Lung (tissue), 11 donors: ENCODE measurements at regions not wholly inside any gene's neighbourhood (a gene's known extent, or its start where the extent isn't known, plus 50 kb on each side); places are given as distances from the start of the nearest gene placed in this dataset.

Experiments used
- ATAC-seq: fragments of 200-7000 bp; cut with Tn5 transposase; one replicate; pipeline ENCODE4 v1.9.1; 2020; ENCODE audit warnings: moderate number of reproducible peaks; ENCODE audit not compliant: insufficient read depth, low FRiP score
- DNase-seq, 3 donors: peaks; one replicate each; pipeline ENCODE4 v3.0.0-alpha.2; 2013 to 2017
- H3K27ac ChIP-seq, 2 donors: one replicate each; pipeline ENCODE4 v1.5.1; 2013; ENCODE audit warnings: mild to moderate bottlenecking in 2 of 2, moderate library complexity in 2 of 2, control low read depth in 1 of 2, inconsistent platforms in 1 of 2, low read depth in 1 of 2, low read length in 1 of 2
- H3K27me3 ChIP-seq, 3 donors: one replicate each; pipeline ENCODE4 v1.5.1; 2013; ENCODE audit warnings: low read length in 2 of 3; ENCODE audit not compliant: control insufficient read depth in 3 of 3, insufficient read depth in 3 of 3
- H3K36me3 ChIP-seq, 4 donors: one replicate each; pipeline ENCODE4 v1.5.1; 2013; ENCODE audit warnings: low read length in 4 of 4, mild to moderate bottlenecking in 1 of 4, moderate library complexity in 1 of 4; ENCODE audit not compliant: control insufficient read depth in 4 of 4, insufficient read depth in 4 of 4
- H3K4me1 ChIP-seq, 5 donors: one replicate each; pipeline ENCODE4 v1.5.1; 2013; ENCODE audit warnings: low read length in 5 of 5, mild to moderate bottlenecking in 2 of 5, moderate library complexity in 1 of 5; ENCODE audit not compliant: control insufficient read depth in 5 of 5, insufficient read depth in 5 of 5
- H3K4me3 ChIP-seq: one replicate; pipeline ENCODE4 v1.5.1; 2013; ENCODE audit warnings: mild to moderate bottlenecking, control low read depth, moderate library complexity
- H3K9ac ChIP-seq, 2 donors: one replicate each; pipeline ENCODE4 v1.5.1; 2013; ENCODE audit warnings: low read length in 2 of 2, control low read depth in 1 of 2; ENCODE audit not compliant: insufficient read depth in 1 of 2
- H3K9me3 ChIP-seq, 4 donors: one replicate each; pipeline ENCODE4 v1.5.1; 2013; ENCODE audit warnings: low read length in 3 of 4, mild to moderate bottlenecking in 1 of 4, moderate library complexity in 1 of 4; ENCODE audit not compliant: control insufficient read depth in 4 of 4, insufficient read depth in 3 of 4
- whole genome bisulfite sequencing, 2 donors: extraction: QIAGEN DNeasy Blood & Tissue Kit; methylation state at CpG; one replicate each; pipeline ENCODE4 v1.1.7; 2013; 5-methylcytosine and 5-hydroxymethylcytosine counted together
- TF ChIP-seq, protein P1 (sequence below): IDR thresholded peaks from 2 replicates; pipeline ENCODE4 v1.5.1; 2012; ENCODE audit warnings: mild to moderate bottlenecking; ENCODE audit errors: control extremely low read depth, extremely low read depth
- donor health status: control.
- donor health status: control.
- donor health status: Bipolar disorder and iron deficiency.
- donor health status: healthy.
- donor health status: DM: yes; HTN: yes; CAD: no.

DNA sequence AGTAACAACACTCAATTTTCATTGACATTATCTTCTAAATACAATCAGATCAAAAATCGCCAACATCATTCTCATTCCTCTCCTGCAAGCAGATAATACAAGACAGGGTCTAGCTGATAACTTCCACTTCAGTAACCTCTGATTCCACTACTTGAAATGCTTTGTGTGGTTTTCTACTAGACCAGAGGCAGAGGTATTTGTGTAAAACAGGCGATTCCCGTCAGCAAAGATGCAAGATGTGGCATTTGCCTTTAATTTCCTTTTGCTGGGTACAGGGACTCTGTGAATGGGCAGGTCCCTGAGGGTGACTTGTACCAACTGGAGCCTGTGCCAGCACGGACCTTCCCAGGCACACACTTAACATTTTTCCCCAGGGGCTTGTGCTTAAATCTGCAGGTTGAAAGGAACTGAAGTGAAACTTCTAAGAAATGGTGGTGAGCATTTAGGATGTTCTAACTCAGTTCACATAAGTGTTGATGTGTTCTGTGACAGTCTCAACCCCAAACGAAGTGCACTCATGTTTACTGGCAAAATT lies 625.5 kb upstream of the WWC1 start:
- DNase-seq (no peak), ATAC-seq (no peak)
- 48 to 66% methylated on average over 5 of the region's 5 CpGs for WGBS, 2 donors
- Histone ChIP-seq H3K9me3 (no peaks in the 10 kb centered on the region), H3K27ac (no peak overlapping the region), H3K9ac (no peak overlapping the region), H3K36me3 (no peaks in the 10 kb centered on the region), H3K27me3 (no peaks in the 10 kb centered on the region), H3K4me3 (no peak overlapping the region), H3K4me1 (peaks cover 0 to 22% (median 0%) of the 10 kb centered on the region in 5 donors)
- TF ChIP-seq, protein P1, sequence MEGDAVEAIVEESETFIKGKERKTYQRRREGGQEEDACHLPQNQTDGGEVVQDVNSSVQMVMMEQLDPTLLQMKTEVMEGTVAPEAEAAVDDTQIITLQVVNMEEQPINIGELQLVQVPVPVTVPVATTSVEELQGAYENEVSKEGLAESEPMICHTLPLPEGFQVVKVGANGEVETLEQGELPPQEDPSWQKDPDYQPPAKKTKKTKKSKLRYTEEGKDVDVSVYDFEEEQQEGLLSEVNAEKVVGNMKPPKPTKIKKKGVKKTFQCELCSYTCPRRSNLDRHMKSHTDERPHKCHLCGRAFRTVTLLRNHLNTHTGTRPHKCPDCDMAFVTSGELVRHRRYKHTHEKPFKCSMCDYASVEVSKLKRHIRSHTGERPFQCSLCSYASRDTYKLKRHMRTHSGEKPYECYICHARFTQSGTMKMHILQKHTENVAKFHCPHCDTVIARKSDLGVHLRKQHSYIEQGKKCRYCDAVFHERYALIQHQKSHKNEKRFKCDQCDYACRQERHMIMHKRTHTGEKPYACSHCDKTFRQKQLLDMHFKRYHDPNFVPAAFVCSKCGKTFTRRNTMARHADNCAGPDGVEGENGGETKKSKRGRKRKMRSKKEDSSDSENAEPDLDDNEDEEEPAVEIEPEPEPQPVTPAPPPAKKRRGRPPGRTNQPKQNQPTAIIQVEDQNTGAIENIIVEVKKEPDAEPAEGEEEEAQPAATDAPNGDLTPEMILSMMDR, result no peak

DNA sequence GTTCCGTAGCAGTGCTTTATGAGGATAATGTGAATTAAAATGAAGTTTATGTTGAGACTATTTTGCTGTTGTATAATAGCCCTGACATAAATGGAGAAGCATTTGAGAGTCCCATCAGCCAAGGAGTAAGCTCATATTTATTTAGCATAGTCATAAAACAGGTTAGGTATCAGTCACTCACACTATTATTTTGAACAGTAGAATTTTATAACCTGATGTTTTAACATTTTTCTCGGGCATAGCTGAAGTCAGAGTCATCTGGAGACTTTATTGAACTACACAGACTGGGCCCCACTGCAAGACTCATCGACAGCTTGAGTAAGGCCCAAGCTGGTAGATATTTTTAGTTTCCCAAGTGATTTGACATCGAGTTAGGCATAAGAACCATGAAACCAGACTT lies 620.3 kb upstream of the WWC1 start:
- no peak overlapping the region for H3K4me3 ChIP-seq
- H3K36me3 ChIP-seq, result no peaks in the 10 kb centered on the region
- H3K9me3 ChIP-seq, result peaks cover 0 to 2% (median 0%) of the 10 kb centered on the region in 4 donors
- H3K27ac ChIP-seq, result no peak overlapping the region
- WGBS, 2 donors, result 80 to 82% methylated on average over 4 of the region's 4 CpGs
- DNase-seq, result no peak
- TF ChIP-seq, protein P1, result no peak
- ATAC-seq, result no peak
- no peaks in the 10 kb centered on the region for H3K27me3 ChIP-seq
- no peak overlapping the region for H3K9ac ChIP-seq
- peaks cover 0 to 11% (median 0%) of the 10 kb centered on the region in 5 donors for H3K4me1 ChIP-seq

DNA sequence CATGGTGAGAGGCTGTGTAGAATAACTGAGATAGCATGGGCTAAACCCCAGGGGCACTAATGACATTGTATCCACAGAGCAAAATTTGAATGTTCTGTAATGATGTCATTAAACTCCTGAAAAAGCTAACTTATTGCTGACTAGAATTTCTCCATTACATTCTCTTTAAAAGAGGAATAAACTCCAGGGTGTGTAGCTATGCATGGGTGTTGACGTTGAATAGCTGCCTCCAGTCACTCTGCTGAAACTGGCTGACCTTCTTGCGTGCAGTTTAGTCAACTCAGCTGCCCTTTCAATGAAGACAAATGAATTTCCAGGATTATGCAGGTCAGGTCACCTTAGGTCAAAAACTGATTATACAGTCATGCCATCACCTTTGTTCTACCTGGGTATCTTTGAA lies 617.5 kb upstream of the WWC1 start:
- TF ChIP-seq, protein P1, result no peak
- WGBS, 2 donors, result 70 to 79% methylated on average over 2 of the region's 2 CpGs
- Histone ChIP-seq H3K27ac (no peak overlapping the region), H3K9ac (no peak overlapping the region), H3K27me3 (no peaks in the 10 kb centered on the region), H3K4me1 (peaks cover 0 to 10% (median 0%) of the 10 kb centered on the region in 5 donors), H3K9me3 (peaks cover 0 to 4% (median 2%) of the 10 kb centered on the region in 4 donors), H3K4me3 (no peak overlapping the region), H3K36me3 (no peaks in the 10 kb centered on the region)
- DNase-seq (no peak), ATAC-seq (no peak)

DNA sequence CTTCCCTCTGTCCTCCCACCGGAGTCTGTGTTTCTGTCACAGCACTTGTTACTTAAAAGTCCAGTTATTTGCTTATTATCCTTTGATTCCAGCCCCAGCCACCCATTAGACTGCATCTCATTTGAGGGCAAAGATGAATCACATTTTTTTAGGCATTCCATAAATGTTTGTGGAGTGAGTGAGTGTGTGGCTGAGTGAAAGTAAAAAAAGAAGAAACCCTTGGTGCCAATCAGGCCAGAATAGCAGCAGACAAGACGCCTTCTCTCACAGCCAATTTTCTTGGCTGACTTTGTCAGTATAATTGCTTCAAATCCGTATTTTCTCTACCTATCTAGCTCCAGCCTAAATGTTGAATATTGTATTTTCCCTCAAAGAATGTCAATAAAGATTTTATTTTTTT lies 613.0 kb upstream of the WWC1 start:
- TF ChIP-seq, protein P1, result no peak
- Histone ChIP-seq H3K36me3 (peaks cover 0 to 4% (median 0%) of the 10 kb centered on the region in 4 donors), H3K9me3 (peaks cover 0 to 4% (median 2%) of the 10 kb centered on the region in 4 donors), H3K27ac (no peak overlapping the region), H3K27me3 (no peaks in the 10 kb centered on the region), H3K9ac (no peak overlapping the region), H3K4me3 (no peak overlapping the region), H3K4me1 (no peaks in the 10 kb centered on the region)
- no peak for ATAC-seq
- no peak for DNase-seq
- 79 to 85% methylated on average over 3 of the region's 3 CpGs for WGBS, 2 donors
